HG02981 (cell line): ENCODE measurements at regions not wholly inside any gene's neighbourhood (a gene's known extent, or its start where the extent isn't known, plus 50 kb on each side); places are given as distances from the start of the nearest gene placed in this dataset.

Experiments used
- ATAC-seq: cut with Tn5 transposase; IDR thresholded peaks from one replicate; pipeline ENCODE4 v1.9.1; 2021; ENCODE audit warnings: mild to moderate bottlenecking, moderate library complexity; ENCODE audit not compliant: unreplicated experiment

DNA sequence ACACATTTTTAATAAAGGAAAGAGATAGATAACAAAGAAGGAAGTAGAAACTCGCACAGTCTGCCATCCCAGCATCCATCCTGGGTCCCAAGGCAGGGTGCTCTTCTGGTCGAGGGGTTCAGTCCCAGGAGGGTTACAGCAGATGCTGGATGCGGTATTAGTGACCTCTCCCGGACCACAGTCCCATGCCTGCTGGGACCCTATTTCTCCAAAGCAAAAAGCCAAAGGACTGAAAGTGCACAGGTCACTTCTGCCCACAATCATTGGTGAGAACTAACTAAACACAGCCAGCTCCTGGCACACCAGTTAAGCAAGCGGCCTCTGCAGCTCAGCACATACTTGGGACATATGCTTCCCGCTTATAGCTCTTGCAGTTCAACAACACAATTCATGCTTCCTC, 96.1 kb upstream of the HABP2 start:
- ATAC-seq: no peak

DNA sequence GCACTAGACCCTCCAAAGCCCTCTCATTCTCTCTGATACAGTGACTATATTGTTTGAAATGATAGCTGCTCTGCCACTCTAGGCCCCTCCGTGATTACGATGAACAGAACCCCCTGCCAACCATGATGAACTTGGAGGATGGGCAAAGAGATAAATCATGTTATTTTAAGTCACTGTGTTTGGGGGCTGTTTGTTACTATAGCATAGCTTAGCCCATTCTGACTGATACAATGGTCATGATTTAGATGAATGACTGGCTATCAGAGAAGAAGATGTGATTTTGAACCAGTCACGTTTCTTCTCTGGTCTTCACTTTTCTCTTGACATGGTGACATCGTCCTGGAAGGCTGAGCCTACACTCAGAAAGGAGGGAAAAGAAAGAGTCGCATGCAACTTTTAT, 95.4 kb upstream of the HABP2 start:
- ATAC-seq: no peak

DNA sequence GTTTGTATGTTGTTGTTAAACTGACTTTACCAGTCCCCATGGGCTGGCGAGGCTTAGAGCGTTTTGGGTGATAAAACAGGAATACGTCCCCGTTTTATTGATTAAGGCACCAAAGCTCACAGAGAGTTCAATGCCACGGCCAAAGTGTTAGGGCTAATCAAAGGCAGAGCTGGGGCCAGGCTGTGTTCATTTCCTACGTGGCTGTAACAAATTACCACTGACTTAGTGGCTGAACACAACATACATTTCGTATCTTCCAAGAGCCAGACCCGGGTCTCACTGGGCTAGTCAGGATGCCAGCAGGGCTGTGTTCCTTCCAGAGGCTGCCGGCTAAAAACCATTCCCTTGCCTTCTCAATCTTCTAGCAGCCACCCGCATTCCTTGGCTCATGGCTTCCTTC, 94.4 kb upstream of the HABP2 start:
- ATAC-seq: no peak

DNA sequence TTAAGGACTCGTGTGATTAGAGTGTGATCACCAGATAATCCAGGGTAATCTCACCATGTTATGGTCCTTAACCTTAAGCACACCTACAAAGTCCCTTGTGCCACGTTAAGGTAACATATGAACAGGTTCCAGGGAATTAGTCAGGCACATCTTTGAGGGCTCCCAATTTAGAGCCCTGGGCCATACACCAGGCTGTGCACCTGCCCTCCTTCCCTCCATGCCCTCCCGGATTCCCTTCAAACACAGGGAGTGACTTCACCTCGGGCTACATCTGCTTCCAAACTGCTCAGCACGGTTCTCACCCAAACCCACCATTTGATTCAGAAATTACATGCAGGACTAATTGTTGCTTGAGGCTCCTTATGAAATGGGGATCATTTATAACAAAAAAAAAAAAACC, 93.9 kb upstream of the HABP2 start:
- ATAC-seq: no peak

DNA sequence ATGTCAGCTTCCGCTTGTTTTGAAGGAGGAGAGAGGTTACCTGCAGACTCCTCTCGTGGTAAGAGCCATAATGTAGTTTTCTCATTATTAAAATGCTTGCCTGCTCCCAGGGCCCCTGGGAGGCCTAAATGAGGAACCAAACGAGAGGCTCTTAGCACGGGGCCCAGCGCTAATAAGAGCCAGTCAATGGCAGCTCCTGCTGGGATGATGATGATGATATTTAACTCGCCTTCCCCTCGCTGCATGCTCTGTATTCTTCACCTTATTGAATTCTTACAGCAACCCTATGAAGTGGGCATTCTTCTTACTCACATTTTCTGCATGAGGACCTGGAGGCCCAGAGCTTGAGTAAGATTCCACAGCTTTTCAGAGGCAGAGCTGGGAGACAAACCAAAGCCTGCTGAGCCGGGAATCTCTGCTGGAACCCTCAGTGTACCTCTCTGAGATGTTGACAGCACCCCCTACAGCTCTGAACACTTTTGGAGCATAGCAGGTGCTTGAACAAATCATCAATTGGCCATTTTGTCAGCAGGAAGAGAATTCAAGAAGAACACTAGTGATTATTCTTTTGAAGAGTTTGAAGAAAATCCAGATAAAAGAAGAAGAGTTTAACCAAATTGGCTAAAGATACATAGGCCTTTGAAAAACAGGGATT, 93.1 kb upstream of the HABP2 start:
- no peak for ATAC-seq

DNA sequence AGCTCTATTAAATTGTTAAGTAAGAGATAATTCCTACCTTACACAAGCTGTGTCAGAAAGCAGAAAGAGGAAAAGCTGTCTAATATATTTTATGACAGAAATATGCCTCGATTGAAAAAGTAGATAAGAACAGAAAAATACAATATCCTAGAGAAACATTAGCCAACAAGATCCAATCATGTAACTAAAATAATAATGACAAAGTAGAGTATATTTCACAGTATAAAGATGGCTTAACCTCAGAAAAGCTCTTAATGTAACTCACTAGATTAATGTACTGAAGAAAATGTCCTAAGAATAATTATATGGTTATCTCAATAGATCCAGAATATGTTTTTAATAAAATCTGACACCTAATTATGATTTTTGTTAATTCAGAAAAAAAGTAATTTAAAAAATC, 89.8 kb upstream of the HABP2 start:
- ATAC-seq: no peak

DNA sequence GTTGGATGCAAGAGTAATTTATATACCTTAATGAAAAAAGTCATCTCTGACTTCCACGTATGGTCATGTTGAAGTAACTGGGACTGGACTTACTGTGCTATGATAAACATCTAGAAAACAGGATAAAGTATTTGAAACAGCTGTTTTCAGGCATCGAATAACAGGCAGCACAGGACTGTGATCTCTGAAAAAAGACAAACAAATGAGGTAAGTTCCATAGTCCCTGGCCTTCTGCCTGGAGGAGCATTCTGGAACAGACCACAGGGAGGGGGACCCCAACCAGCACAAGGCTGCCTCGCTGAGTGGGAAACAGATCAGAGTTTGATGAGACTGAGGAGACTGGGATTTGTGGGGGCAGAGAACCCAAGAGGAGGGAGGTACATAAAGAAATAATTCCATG, 89.1 kb upstream of the HABP2 start:
- no peak for ATAC-seq

DNA sequence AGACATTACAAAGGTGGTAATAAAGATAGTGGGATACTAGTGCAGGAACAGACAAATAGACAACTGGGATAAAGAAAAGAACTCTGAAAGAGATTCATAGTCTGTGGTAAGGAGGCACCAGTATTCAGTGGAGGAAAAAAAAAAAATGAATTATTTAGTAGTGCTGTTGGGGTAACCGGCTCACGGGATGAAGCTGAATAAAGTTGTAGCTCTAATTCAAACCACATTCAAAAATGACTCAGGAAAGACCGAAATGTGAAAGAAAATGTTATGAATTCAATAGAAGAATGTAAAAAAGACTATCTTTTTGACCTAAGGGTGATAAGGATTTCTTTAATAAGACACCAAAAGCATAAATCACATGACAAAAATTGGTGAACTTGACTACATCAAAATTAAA, 83.1 kb upstream of the HABP2 start:
- ATAC-seq: no peak

DNA sequence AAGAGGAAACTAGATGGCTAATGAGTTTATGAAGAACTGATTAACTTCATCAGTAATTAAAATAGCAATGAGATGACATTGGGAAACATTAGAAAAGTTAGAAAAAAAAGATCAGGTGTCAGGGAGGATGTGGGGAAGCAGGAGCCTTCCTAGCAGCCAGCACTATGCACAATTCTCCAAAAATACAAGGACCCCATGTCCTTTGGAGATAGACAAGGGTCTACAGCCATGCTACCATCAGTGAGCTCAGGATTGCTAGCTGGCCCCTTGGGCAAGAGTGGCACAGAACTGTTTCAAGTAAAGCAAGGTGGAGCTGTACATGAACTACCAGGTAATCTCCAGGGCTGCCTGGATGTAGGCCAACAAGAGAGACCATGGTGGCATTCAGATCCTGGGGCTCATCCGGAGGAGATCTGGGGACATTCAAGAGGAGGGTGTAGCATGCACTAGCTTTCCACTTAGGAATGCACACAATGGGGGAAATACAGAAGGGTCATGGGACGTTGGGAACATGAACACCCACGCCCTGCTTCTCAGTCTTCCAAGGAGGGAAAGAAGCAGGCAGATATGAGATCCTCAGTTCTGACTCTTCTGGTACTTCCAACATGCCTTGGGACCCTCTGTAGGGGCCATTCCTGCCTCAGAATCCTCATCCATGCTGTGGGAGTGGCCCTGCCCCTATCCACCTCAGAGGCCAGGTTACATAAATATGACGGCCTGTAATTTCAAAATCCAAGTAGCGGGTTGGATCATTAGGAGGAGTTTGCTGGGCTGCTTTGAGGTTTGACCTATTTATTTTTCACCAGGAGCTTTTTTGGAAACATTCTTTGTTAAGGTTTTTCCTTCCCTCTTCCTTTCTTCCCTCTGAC, 82.2 kb upstream of the HABP2 start:
- ATAC-seq: no peak

DNA sequence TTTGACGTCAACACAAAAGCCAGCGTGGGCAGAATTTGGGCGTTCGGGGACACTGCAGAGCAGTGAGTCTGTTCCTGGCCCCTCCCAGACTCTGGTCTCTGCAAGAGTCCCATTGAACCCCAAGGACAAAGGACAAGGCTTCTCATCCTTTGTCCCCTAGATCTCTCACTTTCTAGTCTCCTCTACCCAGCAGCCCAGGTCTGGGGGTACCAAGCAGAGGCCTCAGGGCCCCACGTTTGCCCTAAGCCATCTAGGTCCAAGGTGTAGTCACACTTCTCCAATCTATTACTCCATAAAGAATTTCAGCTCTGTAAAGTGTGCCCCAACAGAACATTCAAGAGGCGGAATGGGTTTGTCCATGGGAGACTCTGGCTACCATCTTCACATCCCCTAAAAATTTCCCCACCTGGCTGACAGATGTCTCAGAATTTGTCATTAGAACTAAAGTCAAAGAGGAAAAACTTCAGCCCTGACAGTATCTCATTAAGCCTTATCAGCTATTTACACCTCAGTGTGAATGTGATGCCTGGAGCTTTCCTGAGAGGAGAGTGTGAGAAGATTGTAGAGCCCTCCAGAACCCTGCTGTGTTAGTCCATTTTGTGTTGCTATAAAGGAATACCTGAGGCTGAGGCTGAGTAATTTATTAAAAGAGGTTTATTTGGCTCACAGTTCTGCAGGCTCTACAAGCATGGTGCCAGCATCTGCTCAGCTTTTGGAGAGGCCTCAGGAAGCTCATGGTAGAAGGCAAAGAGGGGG, 81.4 kb upstream of the HABP2 start:
- no peak for ATAC-seq

DNA sequence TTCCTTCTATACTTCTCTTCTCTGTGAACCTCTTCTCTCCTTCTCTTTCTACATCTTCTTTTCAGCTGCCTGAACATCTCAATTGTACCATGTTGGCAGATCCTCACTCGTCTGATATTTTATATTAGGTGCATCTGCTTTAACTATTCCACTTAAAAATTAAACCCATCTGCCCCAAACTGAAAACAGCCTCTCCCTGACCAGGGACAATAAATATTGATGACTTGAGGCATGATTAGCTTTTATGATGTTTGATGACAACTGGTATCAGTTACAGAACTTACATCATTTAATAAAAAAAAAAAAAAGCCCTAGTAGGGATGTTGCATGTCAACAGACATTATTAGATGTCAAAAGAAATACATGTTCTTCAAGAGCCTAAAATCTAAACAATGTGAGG, 79.8 kb upstream of the HABP2 start:
- no peak for ATAC-seq

DNA sequence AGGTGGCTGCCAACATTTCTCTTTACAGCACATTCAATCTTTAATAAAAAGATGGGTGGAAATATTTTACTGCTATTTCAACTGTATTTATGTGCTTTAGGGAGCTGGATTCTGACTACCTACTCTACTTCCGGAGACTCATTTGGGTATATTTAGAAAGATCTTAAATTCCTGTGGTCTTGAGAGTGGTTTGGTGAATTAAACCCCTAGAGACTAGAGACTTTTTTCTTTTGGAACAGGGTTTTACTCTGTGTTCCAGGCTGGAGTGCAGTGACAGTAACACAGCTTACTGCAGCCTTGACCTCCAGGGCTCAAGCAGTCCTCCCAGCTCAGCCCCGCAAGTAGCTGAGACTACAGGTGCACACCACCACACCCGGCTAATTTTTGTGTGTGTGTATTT, 79.0 kb upstream of the HABP2 start:
- ATAC-seq: no peak

DNA sequence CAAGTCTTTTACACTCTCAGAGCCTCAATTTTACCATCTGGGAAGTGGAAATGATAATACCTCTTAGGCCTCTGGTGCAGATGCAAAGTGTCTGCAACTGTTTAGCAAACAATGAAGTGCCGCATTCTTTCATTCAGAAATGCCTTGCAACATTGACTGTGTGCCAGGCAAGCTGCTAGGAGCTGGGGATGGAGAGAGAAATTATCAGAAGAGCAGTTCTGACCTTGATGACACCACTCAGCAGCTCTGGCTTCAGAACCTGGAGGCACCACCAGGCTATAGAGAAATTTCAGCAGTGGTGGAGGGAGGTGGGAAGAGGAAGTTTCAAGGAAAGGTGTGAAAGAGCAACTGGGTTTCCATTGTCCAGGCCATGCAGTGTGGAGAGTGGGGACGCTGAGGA, 78.1 kb upstream of the HABP2 start:
- ATAC-seq: no peak

DNA sequence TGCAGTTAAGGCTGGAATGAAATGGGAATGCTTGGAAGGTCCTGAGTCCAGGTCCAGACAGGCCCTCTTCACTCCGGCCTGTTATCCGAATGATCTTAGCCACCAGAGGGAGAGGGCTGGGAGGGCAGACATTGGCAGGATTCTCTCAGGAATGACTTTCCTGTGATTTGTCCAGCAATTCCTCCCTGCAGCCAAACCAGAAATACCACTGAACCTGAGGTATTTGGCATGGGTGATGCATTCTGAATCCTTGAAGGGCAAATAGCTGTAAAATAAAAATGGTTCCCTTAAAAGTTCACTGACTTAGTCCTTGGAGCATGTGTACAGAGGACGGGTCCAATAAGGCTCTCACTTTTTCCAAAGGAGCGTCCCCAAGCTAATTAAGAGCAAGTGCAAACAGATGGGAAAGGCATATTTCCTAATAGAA, 77.5 kb upstream of the HABP2 start:
- no peak for ATAC-seq

DNA sequence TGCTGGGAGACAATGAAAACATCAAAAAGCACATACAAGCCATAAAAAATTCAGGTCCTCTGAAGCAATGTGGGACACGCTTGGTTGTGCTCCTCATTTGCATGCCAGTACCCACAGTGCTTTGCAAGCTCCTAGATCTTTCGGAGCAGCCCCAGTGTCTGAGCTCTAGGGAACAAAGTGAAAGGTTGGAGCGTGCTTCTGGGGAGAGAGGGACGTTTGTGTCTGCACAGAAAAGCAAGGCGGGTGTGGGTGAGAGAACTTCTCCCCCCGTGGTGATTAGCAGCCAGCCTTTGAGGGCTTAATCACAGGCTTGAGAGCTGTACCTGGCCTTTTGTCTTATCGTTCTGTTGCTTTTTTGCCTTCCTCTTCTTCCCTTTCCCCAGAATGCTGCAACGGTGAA, 76.7 kb upstream of the HABP2 start:
- ATAC-seq: no peak

DNA sequence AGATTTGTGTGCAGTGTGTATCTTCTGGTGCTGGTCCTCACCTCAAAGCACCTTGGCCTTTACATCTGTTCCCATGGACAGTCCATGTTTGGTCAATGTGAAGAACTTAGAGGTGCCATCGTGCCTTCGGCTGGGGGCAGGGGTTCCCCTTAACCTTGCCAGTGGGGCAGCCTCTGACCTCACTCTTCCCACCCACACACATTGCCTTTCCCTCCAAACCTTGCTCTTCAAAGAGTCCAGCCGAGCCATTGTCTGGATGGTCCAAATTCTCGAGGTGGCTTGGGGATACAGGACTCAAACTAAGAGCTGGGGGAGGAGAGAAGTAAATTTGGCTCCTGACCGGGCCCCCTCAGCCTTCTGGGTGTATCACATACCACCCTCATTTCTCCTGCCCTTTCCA, 76.2 kb upstream of the HABP2 start:
- ATAC-seq: no peak

DNA sequence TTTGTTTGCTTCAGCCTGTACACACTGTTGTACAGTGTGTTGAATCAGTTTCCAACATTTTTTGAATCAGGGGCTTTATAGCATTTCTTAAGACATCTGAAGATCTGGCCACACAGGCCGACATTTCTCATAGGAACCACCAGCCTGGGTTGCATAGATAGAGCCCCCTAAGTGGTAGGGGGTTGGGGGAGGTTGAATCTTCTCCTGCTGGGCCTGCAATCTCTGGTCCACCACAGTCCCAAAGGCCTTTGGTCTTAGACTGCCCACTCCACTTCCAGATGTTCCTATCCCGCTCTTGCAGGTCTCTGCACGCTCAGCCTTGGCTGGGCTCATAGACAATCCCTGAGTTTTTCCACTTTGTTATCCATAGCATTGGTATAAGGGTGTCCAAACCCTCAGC, 75.4 kb upstream of the HABP2 start:
- no peak for ATAC-seq

DNA sequence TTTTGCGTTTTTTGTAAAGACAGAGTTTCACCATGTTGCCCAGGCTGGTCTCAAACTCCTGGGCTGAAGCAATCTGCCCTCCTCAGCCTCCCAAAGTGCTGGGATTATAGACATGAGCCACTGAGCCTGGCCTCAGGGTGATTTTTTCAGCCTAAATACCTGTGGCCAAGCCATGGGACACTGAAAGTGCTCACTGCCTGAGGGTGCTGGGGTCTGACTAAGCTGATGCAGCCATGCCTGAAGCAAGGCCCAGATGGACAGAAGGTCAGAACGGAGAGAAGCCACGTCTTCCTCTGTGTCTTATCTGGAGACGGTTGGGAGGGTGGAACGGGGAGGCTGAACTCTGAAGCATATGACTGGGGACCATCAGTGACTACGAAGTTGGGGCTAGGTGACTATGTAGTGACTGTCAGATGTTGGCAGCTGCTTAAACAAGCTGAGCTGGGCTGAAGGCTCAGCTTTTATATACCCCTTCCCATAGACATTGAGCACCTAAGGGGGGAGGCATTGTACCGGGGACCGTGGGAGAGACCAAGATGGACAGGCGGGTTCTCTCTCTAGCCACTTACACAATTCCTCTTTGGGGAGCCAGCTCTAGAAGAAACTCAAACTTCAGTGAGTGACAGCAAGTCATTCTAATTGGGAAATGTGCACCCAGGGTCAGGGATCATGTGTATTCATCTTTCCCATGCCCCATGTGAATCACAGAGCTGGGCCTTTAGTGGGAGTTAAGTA, 73.3 kb upstream of the HABP2 start:
- ATAC-seq: no peak

DNA sequence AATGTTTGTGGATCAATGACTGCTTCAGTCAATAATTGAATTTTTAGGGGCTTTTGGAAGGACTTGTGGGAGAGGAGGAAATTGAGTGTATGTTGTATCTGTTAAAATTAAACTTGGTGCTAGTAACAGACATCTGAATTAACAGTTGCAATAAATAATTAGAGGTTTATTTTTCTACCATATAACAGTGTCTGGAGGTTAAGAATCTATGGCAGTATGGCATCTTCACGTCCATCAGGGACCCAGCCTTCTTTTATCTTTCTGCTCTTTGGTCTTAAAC, 72.8 kb upstream of the HABP2 start:
- no peak for ATAC-seq

DNA sequence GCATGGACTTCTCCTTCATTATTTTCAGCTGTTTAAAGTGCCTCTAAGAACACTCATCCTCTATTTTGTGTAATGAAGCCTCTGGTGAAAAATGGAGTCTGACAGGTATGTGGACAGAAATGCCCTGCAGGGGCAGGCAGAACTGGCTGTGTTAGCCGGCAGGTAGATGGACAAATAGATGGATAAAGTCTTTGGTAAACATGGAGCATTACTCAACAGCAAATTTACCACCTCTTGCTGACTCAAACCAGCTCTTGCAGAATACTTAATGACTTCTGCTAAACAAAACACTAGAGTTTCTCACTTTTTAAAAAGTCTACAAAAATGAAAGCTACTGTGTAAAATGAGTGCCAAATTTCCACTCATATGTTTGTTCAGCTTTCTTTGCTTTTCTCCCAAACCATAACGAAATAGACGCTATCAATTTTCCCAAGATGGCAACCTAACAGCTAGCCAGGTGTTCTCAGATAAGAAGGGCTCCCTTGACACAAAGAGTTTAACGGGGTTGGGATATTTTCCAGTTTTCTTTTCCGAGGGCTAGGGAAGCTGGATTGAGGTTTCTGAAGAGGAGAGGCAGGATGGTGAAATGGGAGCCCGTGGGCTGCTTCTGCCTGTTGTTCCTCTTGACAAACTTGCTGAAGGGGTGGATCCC, 71.9 kb upstream of the HABP2 start:
- ATAC-seq: no peak

DNA sequence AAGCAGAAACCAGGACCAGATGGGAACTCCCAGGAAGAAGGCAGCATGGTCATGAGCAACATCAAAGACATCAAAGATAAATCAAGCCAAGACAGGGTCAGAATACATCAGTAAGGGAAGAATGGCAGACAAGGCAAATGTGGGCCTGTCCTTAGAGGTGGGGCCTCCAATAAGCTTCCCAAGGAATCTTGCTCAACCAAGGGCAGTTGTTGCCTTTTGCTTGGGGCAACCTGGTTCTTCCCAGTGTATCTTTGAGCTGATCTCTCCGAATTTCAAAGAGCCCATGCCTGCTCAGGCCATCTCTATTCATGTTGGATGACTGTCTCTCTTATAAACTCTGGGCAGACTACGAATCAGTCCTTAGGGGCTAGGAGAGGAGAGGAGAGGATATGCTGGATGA, 68.4 kb upstream of the HABP2 start:
- no peak for ATAC-seq
